H1 (cell line): ENCODE measurements at regions not wholly inside any gene's neighbourhood (a gene's known extent, or its start where the extent isn't known, plus 50 kb on each side); places are given as distances from the start of the nearest gene placed in this dataset.

Experiments used
- CTCF ChIA-PET: fragments of 300-600 bp; sonication (Branson Sonifier 250); formaldehyde crosslinking; loops from one replicate; lab custom pipeline; 2021; ENCODE audit not compliant: partially characterized antibody; lab: Charles Lee
- POLR2A ChIA-PET: fragments of 300-600 bp; sonication (Branson Sonifier 250); formaldehyde crosslinking; loops from one replicate; lab custom pipeline; 2021; ENCODE audit warnings: inconsistent platforms; ENCODE audit not compliant: partially characterized antibody; lab: Charles Lee
- DNase-seq, 2 experiments: peaks; one replicate each; pipeline versions ENCODE4 v3.0.0 to v3.0.0-alpha.2; 2010 to 2022; ENCODE audit warnings: low spot score in 2 of 2, low read depth in 1 of 2, mixed read lengths in 1 of 2
- FAIRE-seq: peaks from 2 replicates; lab custom pipeline; 2011; peaks lifted over from hg19 to GRCh38; lab: Jason Lieb, UNC
- H2AFZ ChIP-seq: 2 replicates; pipeline ENCODE4 v1.8.1; 2012; ENCODE audit warnings: low read length, inconsistent platforms
- H2AK5ac ChIP-seq: 2 replicates; pipeline ENCODE4 v1.6.1; 2013; ENCODE audit warnings: low read depth, low read length
- H2BK120ac ChIP-seq: replicated peaks from 2 replicates; pipeline ENCODE3; 2013; ENCODE audit warnings: low read depth, low read length, inconsistent platforms
- H2BK12ac ChIP-seq: 2 replicates; pipeline ENCODE4 v1.6.1; 2013; ENCODE audit warnings: low read depth, low read length
- H2BK15ac ChIP-seq: 2 replicates; pipeline ENCODE4 v1.6.1; 2013; ENCODE audit warnings: low read length
- H2BK20ac ChIP-seq: 2 replicates; pipeline ENCODE4 v1.6.1; 2013; ENCODE audit warnings: low read length
- H2BK5ac ChIP-seq: 2 replicates; pipeline ENCODE4 v1.6.1; 2013; ENCODE audit warnings: low read depth, low read length
- H3K14ac ChIP-seq: 2 replicates; pipeline ENCODE4 v1.6.1; 2013; ENCODE audit warnings: inconsistent platforms; ENCODE audit not compliant: insufficient read length
- H3K18ac ChIP-seq: 2 replicates; pipeline ENCODE4 v1.6.1; 2013; ENCODE audit warnings: low read length; ENCODE audit errors: extremely low read depth
- H3K23ac ChIP-seq: 2 replicates; pipeline ENCODE4 v1.6.1; 2013; ENCODE audit warnings: inconsistent platforms; ENCODE audit not compliant: insufficient read length
- H3K23me2 ChIP-seq: 2 replicates; pipeline ENCODE4 v1.6.1; 2013; ENCODE audit warnings: low read depth, low read length
- H3K27ac ChIP-seq: 2 replicates; pipeline ENCODE4 v1.6.1; 2011; ENCODE audit warnings: low read depth, low read length, inconsistent platforms
- H3K27me3 ChIP-seq, 4 experiments: replicated peaks in 1 of 4; 1 replicate in 1 of 4; 2 replicates in 3 of 4; pipeline versions ENCODE4 v1.6.1 to v1.8.1; 2011 to 2013; ENCODE audit warnings: low read length in 3 of 4, mild to moderate bottlenecking in 3 of 4, inconsistent platforms in 2 of 4, mixed read lengths in 2 of 4, moderate library complexity in 1 of 4; ENCODE audit not compliant: control insufficient read depth in 3 of 4, insufficient read depth in 3 of 4; ENCODE audit errors: extremely low read depth in 1 of 4
- H3K36me3 ChIP-seq, 4 experiments: 2 replicates each; pipeline versions ENCODE4 v1.6.1 to v1.8.1; 2011 to 2013; ENCODE audit warnings: mild to moderate bottlenecking in 4 of 4, low read length in 3 of 4, moderate library complexity in 2 of 4, control low read depth in 1 of 4, inconsistent platforms in 1 of 4; ENCODE audit not compliant: insufficient read depth in 4 of 4, control insufficient read depth in 2 of 4
- H3K4ac ChIP-seq: replicated peaks from 2 replicates; pipeline ENCODE3; 2013; ENCODE audit warnings: low read length, low read depth, mixed read lengths, inconsistent platforms; ENCODE audit not compliant: insufficient read length
- H3K4me1 ChIP-seq, 4 experiments: replicated peaks in 1 of 4; 1 replicate in 1 of 4; 2 replicates in 3 of 4; pipeline versions ENCODE4 v1.6.1 to v1.8.1; 2011 to 2013; ENCODE audit warnings: low read length in 3 of 4, inconsistent platforms in 2 of 4, mixed read lengths in 1 of 4; ENCODE audit not compliant: insufficient read depth in 4 of 4, control insufficient read depth in 3 of 4
- H3K4me2 ChIP-seq, 2 experiments: 2 replicates each; pipeline versions ENCODE4 v1.6.1 to v1.8.1; 2011 to 2013; ENCODE audit warnings: low read depth in 2 of 2, low read length in 2 of 2, control low read depth in 1 of 2, inconsistent platforms in 1 of 2, mild to moderate bottlenecking in 1 of 2; ENCODE audit not compliant: insufficient read depth in 1 of 2
- H3K4me3 ChIP-seq, 4 experiments: fragments of 200-600, 300-600 bp in 1 of 4; sonication (generic), shearing (Covaris generic), sonication (Bioruptor Twin) in 1 of 4; 2 replicates each; pipeline versions ENCODE4 v1.5.1 to v1.8.1; 2011 to 2016; ENCODE audit warnings: low read length in 4 of 4, low read depth in 3 of 4, control low read depth in 2 of 4, inconsistent platforms in 2 of 4, mild to moderate bottlenecking in 2 of 4, mixed read lengths in 1 of 4, moderate library complexity in 1 of 4; ENCODE audit not compliant: insufficient read depth in 2 of 4; ENCODE audit errors: extremely low read depth in 1 of 4
- H3K56ac ChIP-seq: replicated peaks from 2 replicates; pipeline ENCODE3; 2013; ENCODE audit warnings: low read depth, mild to moderate bottlenecking, mixed read lengths, low read length, inconsistent platforms; ENCODE audit not compliant: insufficient read length
- H3K79me1 ChIP-seq: 2 replicates; pipeline ENCODE4 v1.6.1; 2013; ENCODE audit warnings: low read depth, low read length, control low read depth
- H3K79me2 ChIP-seq, 2 experiments: 2 replicates each; pipeline versions ENCODE4 v1.6.1 to v1.8.1; 2012 to 2013; ENCODE audit warnings: low read length in 2 of 2, mild to moderate bottlenecking in 2 of 2, inconsistent platforms in 1 of 2; ENCODE audit not compliant: insufficient read depth in 2 of 2, control insufficient read depth in 1 of 2
- H3K9ac ChIP-seq, 4 experiments: replicated peaks in 1 of 4; 1 replicate in 1 of 4; 2 replicates in 3 of 4; pipeline versions ENCODE4 v1.6.1 to v1.8.1; 2011 to 2013; ENCODE audit warnings: low read depth in 3 of 4, low read length in 3 of 4, control low read depth in 2 of 4, mild to moderate bottlenecking in 2 of 4, moderate library complexity in 2 of 4, inconsistent platforms in 1 of 4; ENCODE audit errors: extremely low read depth in 1 of 4
- H3K9me3 ChIP-seq, 2 experiments: 2 replicates each; pipeline versions ENCODE4 v1.6.1 to v1.8.1; 2012 to 2013; ENCODE audit warnings: mild to moderate bottlenecking in 2 of 2, moderate library complexity in 2 of 2, control low read depth in 1 of 2, inconsistent platforms in 1 of 2, low read depth in 1 of 2, low read length in 1 of 2, mixed read lengths in 1 of 2; ENCODE audit not compliant: insufficient read depth in 2 of 2
- H4K20me1 ChIP-seq, 2 experiments: replicated peaks in 1 of 2; 2 replicates each; pipeline versions ENCODE3 to v1.8.1; 2011 to 2013; ENCODE audit warnings: inconsistent platforms in 2 of 2, low read length in 2 of 2, mild to moderate bottlenecking in 1 of 2; ENCODE audit not compliant: insufficient read depth in 2 of 2, control insufficient read depth in 1 of 2
- H4K5ac ChIP-seq: 2 replicates; pipeline ENCODE4 v1.6.1; 2013; ENCODE audit warnings: low read length, low read depth, mixed read lengths, inconsistent platforms; ENCODE audit not compliant: insufficient read length
- H4K8ac ChIP-seq: 2 replicates; pipeline ENCODE4 v1.8.0; 2013; ENCODE audit warnings: mild to moderate bottlenecking, moderate library complexity, low read length, inconsistent platforms; ENCODE audit not compliant: insufficient read depth; ENCODE audit errors: extremely low read depth
- H4K91ac ChIP-seq: replicated peaks from 2 replicates; pipeline ENCODE3; 2013; ENCODE audit warnings: low read length, mixed read lengths, inconsistent platforms; ENCODE audit not compliant: insufficient read length
- ASH2L ChIP-seq: fragments of 200-600, 300-600 bp; sonication (generic); IDR thresholded peaks from one replicate; pipeline ENCODE4 v1.7.1; 2017; ENCODE audit warnings: low read length
- BACH1 ChIP-seq: IDR thresholded peaks from 2 replicates; pipeline ENCODE4 v1.6.1; 2012; ENCODE audit warnings: low read length, improper control_type of control experiment
- CEBPB ChIP-seq: IDR thresholded peaks from 2 replicates; pipeline ENCODE4 v1.6.1; 2012; ENCODE audit warnings: low read depth, low read length
- CHD2 ChIP-seq: IDR thresholded peaks from 2 replicates; pipeline ENCODE4 v1.6.1; 2012; ENCODE audit warnings: low read length, improper control_type of control experiment
- FOSL1 ChIP-seq: IDR thresholded peaks from 2 replicates; pipeline ENCODE4 v1.6.1; 2011; ENCODE audit warnings: mild to moderate bottlenecking, low read depth, low read length, moderate library complexity; ENCODE audit not compliant: insufficient read depth
- GABPA ChIP-seq: IDR thresholded peaks from 2 replicates; pipeline ENCODE4 v1.6.1; 2011; ENCODE audit warnings: mild to moderate bottlenecking, low read length, moderate library complexity, borderline replicate concordance; ENCODE audit not compliant: insufficient read depth
- GTF2F1 ChIP-seq: IDR thresholded peaks from 2 replicates; pipeline ENCODE4 v1.6.1; 2012; ENCODE audit warnings: low read depth, low read length, improper control_type of control experiment, borderline replicate concordance
- POLR2AphosphoS5 ChIP-seq: IDR thresholded peaks from 2 replicates; pipeline ENCODE4 v1.6.1; 2011; ENCODE audit warnings: low read depth, low read length
- SIN3A ChIP-seq, 2 experiments: IDR thresholded peaks in 1 of 2; conservative IDR thresholded peaks in 1 of 2; 2 replicates each; pipeline ENCODE4 v1.6.1; 2011 to 2012; ENCODE audit warnings: low read length in 2 of 2, improper control_type of control experiment in 1 of 2, low read depth in 1 of 2, mild to moderate bottlenecking in 1 of 2
- SIX5 ChIP-seq: IDR thresholded peaks from 2 replicates; pipeline ENCODE4 v1.6.1; 2011; ENCODE audit warnings: mild to moderate bottlenecking, low read depth, low read length
- SP4 ChIP-seq: IDR thresholded peaks from 2 replicates; pipeline ENCODE4 v1.6.1; 2012; ENCODE audit warnings: low read length, inconsistent platforms
- TCF12 ChIP-seq: IDR thresholded peaks from 2 replicates; pipeline ENCODE4 v1.6.1; 2011; ENCODE audit warnings: low read depth, mild to moderate bottlenecking, low read length
- WGBS, 2 experiments: shearing (Covaris generic) in 1 of 2; methylation state at CpG; one replicate each; pipeline versions ENCODE4 v1.1.6 to v1.1.7; 2013 to 2015; ENCODE audit warnings: low lambda C conversion rate in 2 of 2, mixed read lengths in 2 of 2, inconsistent platforms in 1 of 2, low coverage in 1 of 2, missing lambda C conversion rate in 1 of 2; ENCODE audit not compliant: insufficient replicate concordance in 2 of 2, insufficient coverage in 1 of 2, insufficient read length in 1 of 2; ENCODE audit errors: extremely low coverage in 1 of 2, missing lambda C conversion rate in 1 of 2; 5-methylcytosine and 5-hydroxymethylcytosine counted together
- TF ChIP-seq, protein P1 (sequence below), 3 experiments: IDR thresholded peaks; 1 replicate in 2 of 3; 2 replicates in 1 of 3; pipeline versions ENCODE4 v1.5.1 to v1.6.1; 2011; ENCODE audit warnings: low read length in 3 of 3, mild to moderate bottlenecking in 3 of 3, inconsistent platforms in 2 of 3, low read depth in 1 of 3, moderate library complexity in 1 of 3; ENCODE audit not compliant: insufficient read depth in 1 of 3; ENCODE audit errors: control extremely low read depth in 1 of 3

DNA sequence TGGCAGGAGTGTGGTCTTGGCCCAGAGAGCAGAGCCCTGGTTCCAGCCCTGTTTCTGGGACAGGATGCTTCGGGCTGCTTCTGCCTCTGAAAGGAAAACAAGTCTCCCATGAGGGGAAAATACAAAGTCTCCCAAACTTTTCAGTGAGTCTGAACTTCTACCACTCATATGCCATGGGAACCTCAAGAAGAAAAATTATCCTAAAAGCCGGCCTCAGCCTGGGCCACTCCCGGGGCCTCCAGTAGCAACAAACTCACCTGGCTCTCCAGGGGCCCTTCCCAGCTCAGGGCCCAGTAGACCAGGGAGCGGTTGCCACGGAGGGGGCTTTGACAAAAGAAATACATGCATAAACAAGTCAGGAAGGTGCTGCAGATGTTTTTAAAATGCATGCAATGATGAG is 289.2 kb upstream of the HDAC4 start:
- Histone ChIP-seq H3K4me3 (no peak overlapping the region), H2BK20ac (no peak overlapping the region), H3K23ac (no peak overlapping the region), H3K36me3 (no peaks in the 10 kb centered on the region), H3K56ac (no peak overlapping the region), H2AFZ (no peak overlapping the region), H3K4me2 (no peak overlapping the region), H3K4me1 (peaks cover 0 to 6% (median 4%) of the 10 kb centered on the region in 4 experiments; a peak in 3 of 7 replicates), H3K79me1 (no peaks in the 10 kb centered on the region), H3K14ac (no peak overlapping the region), H4K20me1 (no peaks in the 10 kb centered on the region), H2BK12ac (no peak overlapping the region), H3K9ac (no peak overlapping the region), H3K18ac (no peak overlapping the region), H3K79me2 (no peaks in the 10 kb centered on the region), H3K4ac (no peak overlapping the region), H2BK5ac (no peak overlapping the region), H4K91ac (no peak overlapping the region), H2AK5ac (no peak overlapping the region), H3K23me2 (no peaks in the 10 kb centered on the region), H4K5ac (no peak overlapping the region), H3K27ac (no peak overlapping the region), H2BK120ac (no peak overlapping the region), H3K9me3 (no peaks in the 10 kb centered on the region), H2BK15ac (no peak overlapping the region), H3K27me3 (no peaks in the 10 kb centered on the region), H4K8ac (no peak overlapping the region)
- POLR2A ChIA-PET = no interaction called here
- WGBS, 2 experiments = 82% methylated on average over 5 of the region's 5 CpGs; no CpG with 5 or more reads in 1 of the 2 experiments
- FAIRE-seq (no peak), DNase-seq (no peak)
- CTCF ChIA-PET = no interaction called here
- TF ChIP-seq CHD2 = no peak
- no peak for TF ChIP-seq ASH2L
- no peak for TF ChIP-seq GABPA
- no peak for TF ChIP-seq GTF2F1
- TF ChIP-seq, protein P1, sequence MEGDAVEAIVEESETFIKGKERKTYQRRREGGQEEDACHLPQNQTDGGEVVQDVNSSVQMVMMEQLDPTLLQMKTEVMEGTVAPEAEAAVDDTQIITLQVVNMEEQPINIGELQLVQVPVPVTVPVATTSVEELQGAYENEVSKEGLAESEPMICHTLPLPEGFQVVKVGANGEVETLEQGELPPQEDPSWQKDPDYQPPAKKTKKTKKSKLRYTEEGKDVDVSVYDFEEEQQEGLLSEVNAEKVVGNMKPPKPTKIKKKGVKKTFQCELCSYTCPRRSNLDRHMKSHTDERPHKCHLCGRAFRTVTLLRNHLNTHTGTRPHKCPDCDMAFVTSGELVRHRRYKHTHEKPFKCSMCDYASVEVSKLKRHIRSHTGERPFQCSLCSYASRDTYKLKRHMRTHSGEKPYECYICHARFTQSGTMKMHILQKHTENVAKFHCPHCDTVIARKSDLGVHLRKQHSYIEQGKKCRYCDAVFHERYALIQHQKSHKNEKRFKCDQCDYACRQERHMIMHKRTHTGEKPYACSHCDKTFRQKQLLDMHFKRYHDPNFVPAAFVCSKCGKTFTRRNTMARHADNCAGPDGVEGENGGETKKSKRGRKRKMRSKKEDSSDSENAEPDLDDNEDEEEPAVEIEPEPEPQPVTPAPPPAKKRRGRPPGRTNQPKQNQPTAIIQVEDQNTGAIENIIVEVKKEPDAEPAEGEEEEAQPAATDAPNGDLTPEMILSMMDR (IDR thresholded peaks at IDR 0.05; ENCODE audit: control extremely low read depth in 1 of 3, insufficient read depth in 1 of 3, low read depth in 1 of 3, low read length in 3 of 3) = no peak
- TF ChIP-seq BACH1 = no peak
- TF ChIP-seq POLR2AphosphoS5 = no peak
- no peak for TF ChIP-seq TCF12
- TF ChIP-seq FOSL1 = no peak
- TF ChIP-seq SIN3A (conservative IDR thresholded peaks at IDR 0.05 in 1 of 2, IDR thresholded peaks at IDR 0.05 in 1 of 2; ENCODE audit: low read depth in 1 of 2, low read length in 2 of 2) = no peak
- no peak for TF ChIP-seq CEBPB
- no peak for TF ChIP-seq SP4
- TF ChIP-seq SIX5 = no peak
